ENCODE measurements at regions not wholly inside any gene's neighbourhood (a gene's known extent, or its start where the extent isn't known, plus 50 kb on each side); places are given as distances from the start of the nearest gene placed in this dataset.

DNA sequence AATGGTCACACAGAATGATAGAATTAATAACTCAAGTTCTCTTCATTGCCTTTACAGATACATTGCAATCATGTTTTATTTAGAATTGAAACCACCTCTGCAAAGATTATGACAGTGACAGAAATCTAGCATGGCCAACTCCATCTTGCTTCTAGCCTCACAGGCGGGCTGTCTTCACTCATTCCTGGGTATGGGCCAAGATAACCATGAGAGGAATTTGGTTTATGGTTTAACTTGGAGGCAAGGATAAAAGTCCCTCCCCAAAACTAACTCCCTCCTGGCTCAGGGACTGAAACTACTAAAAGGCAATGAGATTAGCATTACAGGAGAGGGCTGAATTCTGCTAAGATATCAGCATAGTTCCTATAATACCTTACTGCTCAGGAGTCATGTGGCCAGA is 95.2 kb upstream of the CST7 start:
- no peak overlapping the region for H3K27ac ChIP-seq (ENCODE audit: extremely low read depth, low read depth, low read length)
- FAIRE-seq (no peak), DNase-seq (ENCODE audit: extremely low read depth in 1 of 4, low spot score in 3 of 4) (no peak), ATAC-seq (no peak)
- ChIA-PET POLR2A (interaction anchor here (0.6 kb wide), 1 partner anchor 69 kb away, joined by 3 read pairs; no protein-coding TSS in a partner anchor), CTCF (ENCODE audit: low intra/inter-chr PET ratio) (no interaction called here)
- in situ Hi-C loops (cut with MboI): no loop called here
- no peak overlapping the region for H3K9ac ChIP-seq (ENCODE audit: insufficient read depth in 1 of 2, low read depth in 2 of 2, low read length in 2 of 2)
- H3K9me1 ChIP-seq (ENCODE audit: control insufficient read depth, insufficient read depth, low read length): no peaks in the 10 kb centered on the region
- BruUV-seq (replicated peaks): no TSS peak
- H3K27me3 ChIP-seq (ENCODE audit: control insufficient read depth in 2 of 2, insufficient read depth in 2 of 2, low read length in 2 of 2): no peaks in the 10 kb centered on the region
- intact Hi-C loops (cut with micrococcal nuclease): no loop called here
- H3K4me3 ChIP-seq: no peak overlapping the region
- TF ChIP-seq ZNF184 (CRISPR knock-in tag; IDR thresholded peaks at IDR 0.05) (no peak), HCFC1 (IDR thresholded peaks at IDR 0.05; ENCODE audit: low read depth, low read length) (no peak), ZNF239 (CRISPR knock-in tag; IDR thresholded peaks at IDR 0.05) (no peak), PHF20 (IDR thresholded peaks at IDR 0.05; ENCODE audit: partially characterized antibody) (no peak), CBFB (CRISPR knock-in tag; IDR thresholded peaks at IDR 0.05) (no peak), HNRNPK (IDR thresholded peaks at IDR 0.05; ENCODE audit: low read depth, low read length, poor library complexity, severe bottlenecking) (no peak)
- TF ChIP-seq, protein P1, sequence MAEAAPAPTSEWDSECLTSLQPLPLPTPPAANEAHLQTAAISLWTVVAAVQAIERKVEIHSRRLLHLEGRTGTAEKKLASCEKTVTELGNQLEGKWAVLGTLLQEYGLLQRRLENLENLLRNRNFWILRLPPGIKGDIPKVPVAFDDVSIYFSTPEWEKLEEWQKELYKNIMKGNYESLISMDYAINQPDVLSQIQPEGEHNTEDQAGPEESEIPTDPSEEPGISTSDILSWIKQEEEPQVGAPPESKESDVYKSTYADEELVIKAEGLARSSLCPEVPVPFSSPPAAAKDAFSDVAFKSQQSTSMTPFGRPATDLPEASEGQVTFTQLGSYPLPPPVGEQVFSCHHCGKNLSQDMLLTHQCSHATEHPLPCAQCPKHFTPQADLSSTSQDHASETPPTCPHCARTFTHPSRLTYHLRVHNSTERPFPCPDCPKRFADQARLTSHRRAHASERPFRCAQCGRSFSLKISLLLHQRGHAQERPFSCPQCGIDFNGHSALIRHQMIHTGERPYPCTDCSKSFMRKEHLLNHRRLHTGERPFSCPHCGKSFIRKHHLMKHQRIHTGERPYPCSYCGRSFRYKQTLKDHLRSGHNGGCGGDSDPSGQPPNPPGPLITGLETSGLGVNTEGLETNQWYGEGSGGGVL (CRISPR knock-in tag; IDR thresholded peaks at IDR 0.05): no peak
- no peak overlapping the region for H2AFZ ChIP-seq (ENCODE audit: low read depth, low read length)
- H3K79me2 ChIP-seq (ENCODE audit: control insufficient read depth, insufficient read depth, low read length): no peaks in the 10 kb centered on the region
- H3K4me1 ChIP-seq (replicated peaks in 1 of 2; ENCODE audit: control insufficient read depth in 2 of 2, insufficient read depth in 2 of 2, low read length in 2 of 2): no peaks in the 10 kb centered on the region
- H3K9me3 ChIP-seq (replicated peaks; ENCODE audit: control insufficient read depth, insufficient read depth, low read depth, low read length): no peaks in the 10 kb centered on the region
- 0% methylated on average over 1 of the region's 1 CpG for WGBS (ENCODE audit: insufficient coverage, low coverage, missing lambda C conversion rate)
- H3K4me2 ChIP-seq (ENCODE audit: insufficient read depth, low read length): no peak overlapping the region
- H3K36me3 ChIP-seq (ENCODE audit: control insufficient read depth, insufficient read depth, low read length): no peaks in the 10 kb centered on the region
- H4K20me1 ChIP-seq (replicated peaks; ENCODE audit: control insufficient read depth, insufficient read depth, low read length): no peaks in the 10 kb centered on the region
